Body of pancreas (tissue), 4 donors: ENCODE measurements at regions not wholly inside any gene's neighbourhood (a gene's known extent, or its start where the extent isn't known, plus 50 kb on each side); places are given as distances from the start of the nearest gene placed in this dataset.

Experiments used
- ATAC-seq: fragments of 150-250 bp; one replicate; pipeline ENCODE4 v1.9.1; 2016
- DNase-seq, 4 donors: peaks; one replicate each; pipeline ENCODE4 v3.0.0-alpha.2; 2019
- H3K27ac ChIP-seq, 4 donors: fragments of 200-600 bp; sonication (generic); 1 replicate in 3 of 4; 2 replicates in 1 of 4; pipeline versions ENCODE4 v1.5.1 to v1.6.1; 2016 to 2019; ENCODE audit warnings: mild to moderate bottlenecking in 1 of 4, mixed read lengths in 1 of 4, moderate library complexity in 1 of 4
- H3K27me3 ChIP-seq, 2 donors: fragments of 200-600 bp; sonication (generic); one replicate each; pipeline ENCODE4 v1.6.0; 2016; ENCODE audit warnings: mild to moderate bottlenecking in 1 of 2
- H3K36me3 ChIP-seq, 2 donors: fragments of 200-600 bp; sonication (generic); replicated peaks in 1 of 2; 2 replicates each; pipeline ENCODE4 v1.5.1; 2016; ENCODE audit warnings: low read depth in 2 of 2; ENCODE audit not compliant: insufficient read depth in 1 of 2
- H3K4me1 ChIP-seq: fragments of 200-600 bp; sonication (generic); one replicate; pipeline ENCODE4 v1.6.0; 2016
- H3K4me3 ChIP-seq, 2 donors: fragments of 200-600 bp; sonication (generic); 1 replicate in 1 of 2; 2 replicates in 1 of 2; pipeline ENCODE4 v1.5.1; 2016 to 2019
- H3K9me3 ChIP-seq, 3 donors: fragments of 200-600 bp; sonication (generic); 1 replicate in 2 of 3; 2 replicates in 1 of 3; pipeline ENCODE4 v1.5.1; 2016
- POLR2A ChIP-seq, 3 donors: fragments of 450-650 bp; IDR thresholded peaks; one replicate each; pipeline ENCODE4 v1.6.1; 2016; ENCODE audit warnings: antibody characterized with exemption in 3 of 3, mild to moderate bottlenecking in 2 of 3
- WGBS, 2 donors: methylation state at CpG; one replicate each; pipeline ENCODE4 v1.1.5; 2017; 5-methylcytosine and 5-hydroxymethylcytosine counted together
- intact Hi-C: fragments of 100-400 bp; cut with DNase I; formaldehyde crosslinking; loops from one replicate; pipeline ENCODE4 v1.15.1; 2023
- TF ChIP-seq, protein P1 (sequence below), 7 experiments: fragments of 450-650 bp in 4 of 7; fragments of 200-600 bp in 3 of 7; sonication (generic) in 3 of 7; IDR thresholded peaks; one replicate each; pipeline ENCODE4 v1.5.1; 2016 to 2019; ENCODE audit warnings: antibody characterized with exemption in 7 of 7

DNA sequence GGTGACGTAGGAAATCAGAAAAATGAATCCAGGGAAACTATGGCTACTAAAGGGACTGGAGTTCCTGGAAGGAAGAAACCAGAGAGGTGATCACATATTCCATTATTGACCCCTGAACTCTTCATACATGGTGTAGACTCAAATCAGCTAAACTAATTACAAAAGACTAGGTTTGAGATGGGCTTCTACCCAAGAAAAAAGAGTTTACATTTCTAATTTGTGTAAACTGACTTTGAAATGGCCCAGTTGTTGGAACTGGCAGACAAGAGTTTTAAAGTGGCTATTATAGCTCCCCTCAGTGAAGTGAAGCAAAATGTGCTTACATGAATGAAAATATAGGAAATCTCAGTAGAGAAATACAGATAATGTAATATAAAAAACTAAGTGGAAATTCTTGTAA is 1619.4 kb upstream of the SEL1L start:
- intact Hi-C loops, result no loop called here
- TF ChIP-seq, protein P1, sequence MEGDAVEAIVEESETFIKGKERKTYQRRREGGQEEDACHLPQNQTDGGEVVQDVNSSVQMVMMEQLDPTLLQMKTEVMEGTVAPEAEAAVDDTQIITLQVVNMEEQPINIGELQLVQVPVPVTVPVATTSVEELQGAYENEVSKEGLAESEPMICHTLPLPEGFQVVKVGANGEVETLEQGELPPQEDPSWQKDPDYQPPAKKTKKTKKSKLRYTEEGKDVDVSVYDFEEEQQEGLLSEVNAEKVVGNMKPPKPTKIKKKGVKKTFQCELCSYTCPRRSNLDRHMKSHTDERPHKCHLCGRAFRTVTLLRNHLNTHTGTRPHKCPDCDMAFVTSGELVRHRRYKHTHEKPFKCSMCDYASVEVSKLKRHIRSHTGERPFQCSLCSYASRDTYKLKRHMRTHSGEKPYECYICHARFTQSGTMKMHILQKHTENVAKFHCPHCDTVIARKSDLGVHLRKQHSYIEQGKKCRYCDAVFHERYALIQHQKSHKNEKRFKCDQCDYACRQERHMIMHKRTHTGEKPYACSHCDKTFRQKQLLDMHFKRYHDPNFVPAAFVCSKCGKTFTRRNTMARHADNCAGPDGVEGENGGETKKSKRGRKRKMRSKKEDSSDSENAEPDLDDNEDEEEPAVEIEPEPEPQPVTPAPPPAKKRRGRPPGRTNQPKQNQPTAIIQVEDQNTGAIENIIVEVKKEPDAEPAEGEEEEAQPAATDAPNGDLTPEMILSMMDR (IDR thresholded peaks at IDR 0.05), result no peak
- TF ChIP-seq POLR2A (IDR thresholded peaks at IDR 0.05), result no peak
- no peak for DNase-seq

DNA sequence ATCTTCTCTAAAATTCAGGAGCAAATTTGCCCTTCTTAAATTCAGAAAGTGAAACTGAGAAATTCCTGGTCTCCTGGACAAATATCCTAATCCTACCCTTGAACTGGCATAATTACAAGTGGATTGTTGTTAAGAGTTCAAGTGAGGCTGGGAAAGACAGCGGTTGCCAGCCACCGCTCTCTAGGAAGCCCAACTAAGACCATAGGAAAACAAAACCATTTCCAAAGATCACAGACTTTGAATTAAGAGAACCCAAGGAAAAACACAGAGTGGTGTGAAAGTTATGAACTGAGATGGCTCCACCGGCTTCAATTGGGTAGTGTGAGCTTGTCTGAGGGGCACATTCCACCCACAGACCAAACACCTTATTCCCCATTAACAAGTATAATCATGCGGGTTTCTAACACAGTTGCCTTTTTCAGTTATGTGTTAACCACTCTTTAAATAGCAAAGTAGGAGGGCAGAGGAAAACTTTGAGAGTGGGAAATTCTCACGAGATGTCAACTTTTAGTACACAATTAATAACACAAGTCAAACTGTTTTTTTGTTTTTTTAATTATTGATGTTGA is 1628.8 kb upstream of the SEL1L start:
- Histone ChIP-seq H3K4me1 (peaks cover 5% of the 10 kb centered on the region), H3K4me3 (no peak overlapping the region), H3K27ac (no peak overlapping the region), H3K9me3 (no peaks in the 10 kb centered on the region), H3K27me3 (no peaks in the 10 kb centered on the region), H3K36me3 (no peaks in the 10 kb centered on the region)
- no peak for TF ChIP-seq POLR2A (IDR thresholded peaks at IDR 0.05)
- TF ChIP-seq, protein P1 (IDR thresholded peaks at IDR 0.05), result no peak
- intact Hi-C loops, result no loop called here
- ATAC-seq (no peak), DNase-seq (no peak)
- 47 to 49% methylated on average over 5 of the region's 5 CpGs for whole genome bisulfite sequencing, 2 donors

More for the DNA sequence above, 1619.4 kb upstream of the SEL1L start:
- WGBS, 2 donors, result 46 to 50% methylated on average over 1 of the region's 1 CpG
- no peak for ATAC-seq
- Histone ChIP-seq H3K4me3 (no peak overlapping the region), H3K27ac (no peak overlapping the region), H3K4me1 (no peaks in the 10 kb centered on the region), H3K9me3 (no peaks in the 10 kb centered on the region), H3K36me3 (no peaks in the 10 kb centered on the region), H3K27me3 (no peaks in the 10 kb centered on the region)

DNA sequence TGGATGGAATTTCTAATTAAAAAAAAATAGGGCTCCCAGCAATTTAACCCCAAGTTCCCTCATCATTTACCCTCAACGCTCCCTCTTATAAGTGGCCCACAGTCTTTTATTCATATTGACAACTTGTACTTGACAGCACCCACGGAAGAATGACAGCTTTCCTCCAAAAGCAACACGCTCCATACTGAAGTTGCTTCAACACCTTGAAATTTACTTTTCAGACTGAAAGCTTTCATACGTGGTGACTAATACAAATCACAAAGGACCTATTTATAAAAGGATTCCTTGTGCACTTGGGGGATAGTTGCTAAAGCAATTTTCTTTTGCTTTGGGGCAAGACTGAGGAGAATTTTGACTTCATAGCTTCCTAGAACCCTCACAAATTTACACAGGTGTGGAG is 1629.4 kb upstream of the SEL1L start:
- DNase-seq (no peak), ATAC-seq (peak; percentile 24)
- TF ChIP-seq, protein P1 (IDR thresholded peaks at IDR 0.05), result no peak
- TF ChIP-seq POLR2A (IDR thresholded peaks at IDR 0.05), result no peak
- Histone ChIP-seq H3K27ac (peak overlapping the region in 2 of 4 donors; percentile 1 to 5), H3K36me3 (no peaks in the 10 kb centered on the region), H3K27me3 (no peaks in the 10 kb centered on the region), H3K4me3 (no peak overlapping the region), H3K9me3 (no peaks in the 10 kb centered on the region), H3K4me1 (peaks cover 5% of the 10 kb centered on the region)
- WGBS, 2 donors, result 29 to 34% methylated on average over 4 of the region's 4 CpGs
- intact Hi-C loops, result no loop called here

DNA sequence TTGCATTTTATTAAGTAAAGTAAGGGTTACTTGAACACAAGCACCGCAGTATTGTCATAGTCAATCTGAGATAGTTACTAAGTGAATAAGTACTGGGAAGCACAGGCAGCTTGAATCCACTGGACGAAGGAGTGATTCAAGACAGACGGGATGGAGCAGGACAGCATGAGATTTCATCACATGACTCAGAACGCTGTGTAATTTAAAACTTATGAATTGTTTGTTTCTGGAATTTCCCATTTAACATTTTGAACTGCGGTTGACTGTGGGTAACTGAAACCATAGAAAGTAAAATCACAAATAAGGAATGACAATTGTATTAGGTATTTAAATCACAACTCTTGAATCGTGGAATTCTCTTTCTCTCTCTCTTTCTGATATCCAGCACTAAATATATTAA is 1630.4 kb upstream of the SEL1L start:
- TF ChIP-seq, protein P1 (IDR thresholded peaks at IDR 0.05), result no peak
- no peak for TF ChIP-seq POLR2A (IDR thresholded peaks at IDR 0.05)
- 48 to 55% methylated on average over 6 of the region's 6 CpGs for WGBS, 2 donors
- no peaks in the 10 kb centered on the region for H3K9me3 ChIP-seq
- H3K27me3 ChIP-seq, result no peaks in the 10 kb centered on the region
- H3K4me1 ChIP-seq, result peaks cover 5% of the 10 kb centered on the region
- H3K36me3 ChIP-seq, result no peaks in the 10 kb centered on the region
- no peak overlapping the region for H3K4me3 ChIP-seq
- intact Hi-C loops, result no loop called here
- H3K27ac ChIP-seq, result no peak overlapping the region
- no peak for DNase-seq
- no peak for ATAC-seq

DNA sequence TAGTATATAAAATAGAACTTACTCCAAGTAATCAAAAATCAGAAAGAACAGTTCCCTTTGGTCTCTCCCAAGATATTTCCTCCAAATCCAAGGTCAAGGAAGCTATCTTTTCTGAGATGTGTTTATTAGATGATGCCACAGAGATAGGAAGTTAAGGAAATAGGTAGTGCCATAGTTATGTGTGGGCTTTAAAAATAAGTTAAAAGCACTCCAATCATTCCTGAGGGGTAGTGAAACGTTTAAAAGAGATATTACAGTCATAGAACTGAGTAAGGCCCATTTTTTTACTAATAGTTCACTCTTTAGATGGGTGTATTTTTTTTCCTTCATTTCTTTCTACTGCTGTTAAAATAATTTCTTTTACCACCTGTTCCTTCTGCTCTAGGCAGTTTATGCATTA is 1630.9 kb upstream of the SEL1L start:
- ATAC-seq, result no peak
- intact Hi-C loops, result no loop called here
- DNase-seq, result no peak
- WGBS, 2 donors, result 19 to 37% methylated on average over 1 of the region's 1 CpG
- H3K36me3 ChIP-seq, result no peaks in the 10 kb centered on the region
- TF ChIP-seq, protein P1 (IDR thresholded peaks at IDR 0.05), result no peak
- TF ChIP-seq POLR2A (IDR thresholded peaks at IDR 0.05), result no peak
- no peaks in the 10 kb centered on the region for H3K9me3 ChIP-seq
- no peak overlapping the region for H3K4me3 ChIP-seq
- peaks cover 5% of the 10 kb centered on the region for H3K4me1 ChIP-seq
- H3K27ac ChIP-seq, result no peak overlapping the region
- H3K27me3 ChIP-seq, result no peaks in the 10 kb centered on the region
